Duodenal mucosa (tissue), 2 donors: ENCODE measurements at regions not wholly inside any gene's neighbourhood (a gene's known extent, or its start where the extent isn't known, plus 50 kb on each side); places are given as distances from the start of the nearest gene placed in this dataset.

ENCODE experiments used
- H3K27ac ChIP-seq: one replicate; pipeline ENCODE4 v1.7.0; 2013; ENCODE audit warnings: low read depth, low read length
- H3K27me3 ChIP-seq, 2 donors: one replicate each; pipeline ENCODE4 v1.7.0; 2013; ENCODE audit warnings: low read length in 2 of 2, control low read depth in 1 of 2; ENCODE audit not compliant: insufficient read depth in 2 of 2, control insufficient read depth in 1 of 2
- H3K36me3 ChIP-seq, 2 donors: one replicate each; pipeline ENCODE4 v1.7.0; 2013; ENCODE audit warnings: low read length in 2 of 2, control low read depth in 1 of 2; ENCODE audit not compliant: insufficient read depth in 2 of 2, control insufficient read depth in 1 of 2
- H3K4me1 ChIP-seq, 2 donors: one replicate each; pipeline ENCODE4 v1.7.0; 2013; ENCODE audit warnings: low read length in 2 of 2, control low read depth in 1 of 2; ENCODE audit not compliant: insufficient read depth in 2 of 2, control insufficient read depth in 1 of 2
- H3K4me3 ChIP-seq, 2 donors: one replicate each; pipeline ENCODE4 v1.7.0; 2013; ENCODE audit warnings: low read length in 2 of 2, low read depth in 1 of 2
- H3K9ac ChIP-seq, 2 donors: one replicate each; pipeline ENCODE4 v1.7.0; 2013; ENCODE audit warnings: low read length in 2 of 2, low read depth in 1 of 2
- H3K9me3 ChIP-seq, 2 donors: one replicate each; pipeline ENCODE4 v1.7.0; 2013; ENCODE audit warnings: low read length in 2 of 2, control low read depth in 1 of 2; ENCODE audit not compliant: control insufficient read depth in 1 of 2

- H3K27ac ChIP-seq = no peak overlapping the region
- H3K9me3 ChIP-seq = no peaks in the 10 kb centered on the region
- no peak overlapping the region for H3K9ac ChIP-seq
- H3K36me3 ChIP-seq = no peaks in the 10 kb centered on the region
- no peak overlapping the region for H3K4me3 ChIP-seq
- H3K27me3 ChIP-seq = no peaks in the 10 kb centered on the region
- H3K4me1 ChIP-seq = no peaks in the 10 kb centered on the region
These were observed 283.6 kb upstream of the RPS23 start for GRCh38 chr5:82561797-82562196.

DNA sequence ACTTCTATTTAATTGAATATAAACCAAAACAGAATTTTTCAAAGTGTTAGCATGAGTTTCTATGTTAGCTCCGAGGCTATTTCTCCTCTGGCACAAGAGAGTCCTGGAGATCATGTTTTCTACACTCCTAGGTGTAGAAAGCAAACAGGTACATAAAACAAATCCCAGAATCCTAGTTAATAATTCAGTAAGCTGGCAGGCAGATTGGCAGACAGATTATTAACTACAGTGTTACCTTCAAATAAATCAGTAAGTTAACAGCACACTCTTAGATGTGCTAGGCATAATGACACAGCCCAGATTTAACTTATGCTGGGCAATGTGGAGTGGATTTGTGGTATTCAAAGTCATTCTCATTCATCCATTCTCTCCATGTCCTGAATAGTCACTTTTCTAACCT, 282.8 kb upstream of the RPS23 start:
- Histone ChIP-seq H3K9me3 (no peaks in the 10 kb centered on the region), H3K4me3 (no peak overlapping the region), H3K4me1 (no peaks in the 10 kb centered on the region), H3K27ac (no peak overlapping the region), H3K27me3 (no peaks in the 10 kb centered on the region), H3K9ac (no peak overlapping the region), H3K36me3 (no peaks in the 10 kb centered on the region)

- no peaks in the 10 kb centered on the region for H3K9me3 ChIP-seq
- no peaks in the 10 kb centered on the region for H3K4me1 ChIP-seq
- H3K4me3 ChIP-seq = no peak overlapping the region
- H3K9ac ChIP-seq = no peak overlapping the region
- H3K27ac ChIP-seq = no peak overlapping the region
- H3K27me3 ChIP-seq = no peaks in the 10 kb centered on the region
- no peaks in the 10 kb centered on the region for H3K36me3 ChIP-seq
These were observed 282.4 kb upstream of the RPS23 start for GRCh38 chr5:82560561-82560960.

- H3K27me3 ChIP-seq = no peaks in the 10 kb centered on the region
- no peaks in the 10 kb centered on the region for H3K4me1 ChIP-seq
- H3K4me3 ChIP-seq = no peak overlapping the region
- H3K27ac ChIP-seq = no peak overlapping the region
- no peaks in the 10 kb centered on the region for H3K36me3 ChIP-seq
- H3K9me3 ChIP-seq = no peaks in the 10 kb centered on the region
- H3K9ac ChIP-seq = no peak overlapping the region
These were observed 273.8 kb upstream of the RPS23 start for GRCh38 chr5:82551840-82552385.

- Histone ChIP-seq H3K9ac (no peak overlapping the region), H3K4me1 (no peaks in the 10 kb centered on the region), H3K36me3 (no peaks in the 10 kb centered on the region), H3K27ac (no peak overlapping the region), H3K9me3 (no peaks in the 10 kb centered on the region), H3K4me3 (no peak overlapping the region), H3K27me3 (no peaks in the 10 kb centered on the region)
These were observed 273.0 kb upstream of the RPS23 start for GRCh38 chr5:82551192-82551591.

GRCh38 chr5:82549263-82549662, 271.1 kb upstream of the RPS23 start:
- Histone ChIP-seq H3K4me3 (no peak overlapping the region), H3K9ac (no peak overlapping the region), H3K36me3 (no peaks in the 10 kb centered on the region), H3K4me1 (no peaks in the 10 kb centered on the region), H3K27ac (no peak overlapping the region), H3K27me3 (no peaks in the 10 kb centered on the region), H3K9me3 (peaks cover under 1 to 4% of the 10 kb centered on the region in 2 donors)

DNA sequence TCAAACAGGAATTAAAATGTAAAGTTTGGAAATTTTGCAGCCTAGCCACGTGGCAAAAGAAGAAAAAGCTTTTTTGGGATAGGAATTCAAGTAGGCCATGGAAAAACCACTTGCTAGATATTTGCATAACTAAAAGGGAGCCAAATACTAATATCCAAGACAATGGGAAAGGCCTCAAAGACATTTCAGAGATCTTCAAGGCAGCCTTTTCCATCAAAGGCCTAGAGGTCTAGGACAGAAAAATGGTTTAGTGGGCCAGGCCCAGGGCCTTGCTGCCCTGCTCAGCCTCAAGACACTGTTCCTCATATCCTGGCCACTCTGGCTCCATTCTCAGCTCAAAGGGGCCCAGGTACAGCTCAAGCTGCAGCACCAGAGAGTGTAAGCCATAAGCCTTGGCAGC, 265.9 kb upstream of the RPS23 start:
- no peaks in the 10 kb centered on the region for H3K4me1 ChIP-seq
- H3K36me3 ChIP-seq = no peaks in the 10 kb centered on the region
- H3K9ac ChIP-seq = no peak overlapping the region
- H3K4me3 ChIP-seq = no peak overlapping the region
- no peaks in the 10 kb centered on the region for H3K27me3 ChIP-seq
- peaks cover 3 to 4% of the 10 kb centered on the region in 2 donors for H3K9me3 ChIP-seq
- no peak overlapping the region for H3K27ac ChIP-seq

DNA sequence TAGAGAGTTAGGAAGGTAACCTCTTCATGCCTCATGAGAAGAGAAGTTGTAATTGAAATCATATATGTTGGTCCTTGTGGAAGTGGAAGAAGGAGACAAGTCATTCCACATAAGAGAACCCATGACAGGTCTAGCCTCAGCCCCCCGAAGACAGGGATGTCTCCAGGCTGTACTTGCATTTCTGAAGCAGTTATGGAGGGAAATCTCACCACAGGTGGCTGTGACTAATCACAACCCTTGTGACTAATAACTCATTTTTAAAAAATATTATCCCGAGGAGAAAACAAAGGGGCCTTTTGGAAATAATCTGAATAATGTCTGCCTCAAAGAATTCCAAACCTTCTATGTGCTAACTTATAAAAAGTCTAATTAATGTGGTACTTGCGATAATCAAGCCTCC, 262.1 kb upstream of the RPS23 start:
- Histone ChIP-seq H3K27me3 (no peaks in the 10 kb centered on the region), H3K9ac (no peak overlapping the region), H3K27ac (no peak overlapping the region), H3K4me3 (no peak overlapping the region), H3K36me3 (no peaks in the 10 kb centered on the region), H3K4me1 (no peaks in the 10 kb centered on the region), H3K9me3 (peaks cover 3 to 4% of the 10 kb centered on the region in 2 donors)

- Histone ChIP-seq H3K27me3 (no peaks in the 10 kb centered on the region), H3K4me3 (no peak overlapping the region), H3K9ac (no peak overlapping the region), H3K27ac (no peak overlapping the region), H3K9me3 (no peaks in the 10 kb centered on the region), H3K36me3 (no peaks in the 10 kb centered on the region), H3K4me1 (no peaks in the 10 kb centered on the region)
These were observed 260.3 kb upstream of the RPS23 start for GRCh38 chr5:82538339-82539034.

- H3K36me3 ChIP-seq = no peaks in the 10 kb centered on the region
- H3K9me3 ChIP-seq = no peaks in the 10 kb centered on the region
- H3K9ac ChIP-seq = no peak overlapping the region
- H3K4me1 ChIP-seq = no peaks in the 10 kb centered on the region
- no peak overlapping the region for H3K27ac ChIP-seq
- H3K27me3 ChIP-seq = no peaks in the 10 kb centered on the region
- no peak overlapping the region for H3K4me3 ChIP-seq
These were observed 259.6 kb upstream of the RPS23 start for GRCh38 chr5:82537687-82538306.
